GM19452 (cell line): ENCODE measurements at regions not wholly inside any gene's neighbourhood (a gene's known extent, or its start where the extent isn't known, plus 50 kb on each side); places are given as distances from the start of the nearest gene placed in this dataset.
"Not testable (repeated sequence)": the region's sequence is repeated elsewhere in the genome, so short reads cannot be mapped to it uniquely, and the experiment has no call there.

Experiments
- ATAC-seq: cut with Tn5 transposase; IDR thresholded peaks from one replicate; pipeline ENCODE4 v1.9.1; 2021; ENCODE audit not compliant: unreplicated experiment

DNA sequence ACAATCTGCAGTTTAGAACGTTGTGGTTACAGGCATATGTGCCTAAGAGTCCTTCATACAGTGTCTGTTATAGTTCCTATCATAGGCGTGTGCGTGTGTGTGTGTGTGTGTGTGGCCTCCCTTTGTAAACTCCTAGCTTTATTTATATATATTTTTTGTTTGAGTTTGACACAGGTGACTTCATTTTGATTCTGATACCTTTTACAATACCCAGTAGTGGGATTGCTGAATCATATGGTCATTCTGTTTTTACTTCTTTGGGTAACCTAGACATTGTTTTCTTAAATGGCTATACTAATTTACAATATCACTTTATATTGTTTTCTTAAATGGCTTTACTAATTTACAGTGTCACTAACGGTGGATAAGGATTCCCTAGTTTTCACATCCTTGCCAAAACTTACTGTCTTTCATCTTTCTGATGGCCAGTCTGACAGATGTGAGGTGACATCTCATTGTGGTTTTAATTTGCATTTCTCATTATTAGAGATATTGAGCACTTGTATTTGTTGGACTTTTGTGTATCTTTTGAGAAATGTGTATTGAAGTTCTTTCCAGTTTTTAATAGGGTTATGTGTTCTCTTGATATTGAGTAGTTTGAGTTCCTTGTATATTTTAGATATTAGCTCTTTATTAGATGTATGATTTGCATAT, 211.1 kb upstream of the NUDT6 start:
- peak; percentile 60 for ATAC-seq

GRCh38 chr4:123144616-123145015, 222.2 kb upstream of the NUDT6 start:
- no peak for ATAC-seq

DNA sequence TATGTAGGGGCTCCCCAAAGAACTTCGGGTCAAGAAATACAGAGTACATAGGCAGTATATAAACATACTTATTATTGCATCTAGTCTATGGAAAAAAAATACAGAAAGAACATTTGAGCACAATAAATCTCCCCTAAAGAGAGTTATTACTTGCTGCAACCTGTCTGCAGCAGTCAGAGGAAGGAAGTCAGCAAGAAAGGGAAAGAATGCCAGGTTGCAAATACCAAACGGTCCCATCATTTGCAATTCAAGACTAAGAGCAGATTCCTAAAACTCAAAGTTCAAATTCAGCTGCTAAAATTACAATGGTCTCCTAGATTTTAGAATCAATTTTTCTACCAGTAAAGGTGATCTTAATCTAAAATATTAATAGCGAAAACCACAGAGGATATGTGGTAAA, 236.2 kb upstream of the NUDT6 start:
- ATAC-seq: no peak

DNA sequence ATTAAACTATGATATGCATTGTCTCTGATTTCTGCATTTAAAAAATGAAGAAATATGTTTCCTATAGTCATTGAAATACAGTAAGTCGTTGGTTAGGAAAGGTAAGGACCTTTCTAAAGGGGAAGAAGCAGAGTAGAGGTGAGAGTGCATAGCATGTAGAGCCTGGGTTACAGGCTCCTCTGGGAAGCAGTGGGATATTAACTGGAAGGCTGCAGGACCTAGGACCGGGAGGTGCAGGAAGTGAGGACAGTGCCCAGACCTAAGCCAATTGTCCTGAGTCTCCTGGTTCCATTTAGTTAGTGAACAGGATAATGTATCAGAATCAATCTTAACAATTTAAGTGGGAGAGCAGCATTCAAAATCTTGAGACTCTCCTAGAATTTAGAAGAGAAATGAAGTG, 237.1 kb upstream of the NUDT6 start:
- no peak for ATAC-seq

DNA sequence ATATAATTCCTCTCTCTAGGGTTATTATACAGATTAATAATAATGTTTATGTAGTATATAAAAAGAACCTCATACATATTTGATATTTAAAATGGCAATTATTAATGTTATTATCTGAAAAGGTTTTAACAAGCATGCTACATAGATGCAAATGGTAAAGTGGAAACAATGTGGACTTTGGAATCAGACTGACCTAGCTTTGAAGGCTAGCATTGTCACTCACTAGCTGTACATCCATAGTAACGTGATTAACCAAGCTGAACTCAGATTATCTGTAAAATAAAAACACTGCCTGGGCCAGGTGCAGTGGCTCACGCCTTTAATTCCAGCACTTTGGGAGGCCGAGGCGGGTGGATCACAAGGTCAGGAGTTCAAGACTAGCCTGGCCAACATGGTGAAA, 233.7 kb upstream of the SPRY1 start:
- ATAC-seq: no peak

DNA sequence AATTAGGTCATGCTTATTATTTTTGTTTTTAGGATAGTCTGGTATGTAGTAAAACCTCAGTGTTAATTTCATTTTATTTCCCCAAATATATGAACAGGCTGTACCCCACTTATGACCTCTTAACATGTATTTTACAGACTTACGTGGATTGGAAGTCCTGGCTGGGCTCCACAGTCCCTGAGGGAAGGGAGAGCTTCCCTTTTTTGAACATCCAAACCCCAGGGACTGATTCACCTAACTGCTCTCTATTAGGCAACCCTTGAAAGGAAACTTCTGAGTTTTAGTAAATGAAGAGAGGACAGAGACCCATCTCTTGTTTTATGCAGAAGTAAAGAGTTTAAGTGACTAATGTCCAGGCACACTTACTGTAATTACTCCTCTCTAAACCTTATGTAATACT, 233.1 kb upstream of the SPRY1 start:
- ATAC-seq: no peak

- ATAC-seq: no peak
Measured at GRCh38 chr4:123166023-123166422, 230.6 kb upstream of the SPRY1 start.

GRCh38 chr4:123167931-123168330, 228.7 kb upstream of the SPRY1 start:
- no peak for ATAC-seq

GRCh38 chr4:123168812-123169211, 227.8 kb upstream of the SPRY1 start:
- ATAC-seq: no peak

GRCh38 chr4:123170843-123171242, 225.8 kb upstream of the SPRY1 start:
- no peak for ATAC-seq

GRCh38 chr4:123176605-123177004, 220.0 kb upstream of the SPRY1 start:
- no peak for ATAC-seq

- no peak for ATAC-seq
Measured at GRCh38 chr4:123182289-123182688, 214.3 kb upstream of the SPRY1 start.

DNA sequence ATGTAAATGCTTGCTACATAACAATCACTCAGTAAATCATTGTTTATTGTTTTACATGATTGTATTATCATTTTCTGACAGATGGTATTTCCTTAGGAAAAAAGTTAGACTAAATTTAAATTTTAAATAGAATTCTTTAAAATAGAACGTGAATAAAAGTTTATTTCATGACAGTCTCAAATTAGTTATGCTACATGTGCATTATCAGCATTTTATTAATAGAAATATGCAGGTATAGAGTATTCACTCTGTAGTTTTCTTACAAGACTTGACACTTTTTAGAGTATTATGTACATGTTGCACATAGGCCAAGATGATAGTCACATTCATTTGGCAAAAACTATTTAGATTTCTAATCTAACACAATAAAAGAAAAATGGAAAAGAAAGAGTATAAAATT, 213.3 kb upstream of the SPRY1 start:
- no peak for ATAC-seq

- ATAC-seq: not testable (repeated sequence)
Measured at GRCh38 chr4:123183754-123184153, 212.8 kb upstream of the SPRY1 start.

- ATAC-seq: no peak
Measured at GRCh38 chr4:123186731-123187130, 209.9 kb upstream of the SPRY1 start.

DNA sequence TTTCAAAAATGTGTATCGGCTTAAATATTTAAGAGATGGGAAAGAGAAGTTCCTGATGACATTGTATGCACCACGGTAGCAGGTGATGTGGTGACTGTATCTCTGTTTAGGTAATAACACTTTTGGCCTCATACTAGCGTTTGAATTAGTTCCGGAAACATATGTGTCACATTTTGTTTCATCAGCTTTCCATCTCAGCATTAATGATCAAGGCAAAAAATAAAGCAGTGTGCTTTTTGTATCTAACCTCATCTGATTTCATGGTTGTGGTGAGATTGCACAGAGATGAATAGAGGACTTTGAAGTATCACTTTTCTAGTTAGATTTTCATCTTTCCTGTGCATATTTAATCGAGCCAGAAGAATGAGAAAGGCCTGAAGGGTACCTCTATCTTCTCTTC, 206.4 kb upstream of the SPRY1 start:
- ATAC-seq: no peak

DNA sequence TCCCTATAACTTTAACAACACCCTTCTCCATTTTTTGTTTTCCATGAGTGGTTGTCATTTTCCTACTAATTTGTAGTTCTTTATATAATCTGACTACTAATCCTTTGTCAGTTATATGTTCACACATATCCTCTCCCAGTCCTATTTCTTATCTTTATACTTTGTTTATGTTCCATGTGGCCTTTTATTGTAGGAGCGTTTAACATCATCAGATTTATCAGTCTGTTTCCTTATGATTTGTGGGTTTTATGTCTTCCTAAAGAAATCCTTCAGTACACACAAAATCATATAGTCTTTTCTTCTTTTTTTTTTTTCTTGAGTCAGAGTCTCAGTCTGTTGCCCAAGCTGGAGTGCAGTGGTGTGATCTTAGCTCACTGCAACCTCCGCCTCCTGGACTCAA, 204.9 kb upstream of the SPRY1 start:
- ATAC-seq: no peak

- no peak for ATAC-seq
Measured at GRCh38 chr4:123193802-123194367, 202.7 kb upstream of the SPRY1 start.

DNA sequence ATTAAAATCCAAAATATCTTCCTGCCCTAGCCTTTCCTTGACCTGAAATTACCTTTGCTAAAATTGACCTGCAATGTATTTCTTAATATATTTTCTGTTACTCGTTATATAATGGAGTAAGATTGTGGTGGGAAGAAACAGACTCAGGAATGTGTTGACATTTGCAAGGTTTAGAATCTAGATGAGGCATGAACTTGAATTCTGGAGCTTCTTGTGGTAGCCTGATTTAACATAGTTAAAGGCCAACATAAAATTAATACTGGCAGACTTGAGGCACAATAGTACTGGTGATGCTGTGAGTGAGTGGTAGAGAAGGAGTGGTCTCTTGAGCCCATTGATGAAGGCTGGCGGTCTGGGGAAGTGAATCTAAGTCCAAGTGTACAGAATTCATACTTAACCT, 197.9 kb upstream of the SPRY1 start:
- no peak for ATAC-seq

- no peak for ATAC-seq
Measured at GRCh38 chr4:123200051-123200940, 196.3 kb upstream of the SPRY1 start.

- ATAC-seq: no peak
Measured at GRCh38 chr4:123204737-123205136, 191.9 kb upstream of the SPRY1 start.

DNA sequence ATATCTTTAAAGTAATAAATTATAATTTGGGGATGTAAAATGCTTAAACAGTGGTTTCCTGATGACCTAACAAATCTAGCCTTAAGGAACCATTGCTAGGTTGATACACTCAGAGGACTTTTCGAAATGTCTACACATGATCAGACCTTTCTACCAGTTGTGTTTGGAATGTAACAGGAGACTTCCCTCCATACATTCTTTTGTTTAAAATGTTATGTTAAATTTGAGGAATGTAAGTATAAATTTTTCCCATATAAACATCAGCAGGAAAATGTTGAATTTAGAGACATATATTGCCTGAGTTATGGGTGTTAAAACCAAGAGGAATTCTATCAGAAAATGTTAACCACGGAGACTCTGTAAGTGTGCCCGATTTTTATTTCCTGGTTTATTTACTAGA, 190.6 kb upstream of the SPRY1 start:
- ATAC-seq: no peak
